Heart left ventricle (tissue), 16 donors: ENCODE measurements at regions not wholly inside any gene's neighbourhood (a gene's known extent, or its start where the extent isn't known, plus 50 kb on each side); places are given as distances from the start of the nearest gene placed in this dataset.

Experiments used
- ATAC-seq, 4 donors: fragments of 200-7000 bp; cut with Tn5 transposase; one replicate each; pipeline ENCODE4 v1.9.1; 2020 to 2022; ENCODE audit warnings: moderate library complexity in 4 of 4, mild to moderate bottlenecking in 3 of 4, moderate number of reproducible peaks in 1 of 4
- DNase-seq, 5 donors: peaks; one replicate each; pipeline ENCODE4 v3.0.0-alpha.2; 2020
- H3K27ac ChIP-seq, 12 donors: fragments of 200-600 bp; sonication (generic) in 4 of 12; one replicate each; pipeline versions ENCODE4 v1.5.0 to v1.8.0; 2016 to 2022; ENCODE audit warnings: mild to moderate bottlenecking in 2 of 12
- H3K27me3 ChIP-seq, 9 donors: fragments of 200-600 bp; sonication (generic) in 2 of 9; one replicate each; pipeline versions ENCODE4 v1.5.1 to v1.8.0; 2016 to 2022; ENCODE audit warnings: mild to moderate bottlenecking in 3 of 9
- H3K36me3 ChIP-seq, 9 donors: fragments of 200-600 bp; sonication (generic) in 2 of 9; one replicate each; pipeline versions ENCODE4 v1.5.0 to v1.8.0; 2018 to 2022; ENCODE audit warnings: mild to moderate bottlenecking in 2 of 9
- H3K4me1 ChIP-seq, 12 donors: fragments of 200-600 bp; sonication (generic) in 4 of 12; one replicate each; pipeline versions ENCODE4 v1.5.0 to v1.8.0; 2016 to 2022; ENCODE audit warnings: mild to moderate bottlenecking in 3 of 12
- H3K4me3 ChIP-seq, 12 donors: fragments of 200-600 bp; sonication (generic) in 4 of 12; one replicate each; pipeline versions ENCODE4 v1.5.0 to v1.8.0; 2017 to 2022; ENCODE audit warnings: mild to moderate bottlenecking in 9 of 12, moderate library complexity in 4 of 12
- H3K9me3 ChIP-seq, 12 donors: fragments of 200-600 bp; sonication (generic) in 4 of 12; one replicate each; pipeline versions ENCODE4 v1.5.0 to v1.8.0; 2016 to 2022; ENCODE audit warnings: mild to moderate bottlenecking in 1 of 12
- POLR2A ChIP-seq, 2 donors: fragments of 450-650 bp; IDR thresholded peaks; one replicate each; pipeline ENCODE4 v1.6.1; 2017; ENCODE audit warnings: antibody characterized with exemption in 2 of 2, mild to moderate bottlenecking in 2 of 2, moderate library complexity in 2 of 2
- WGBS, 4 donors: extraction: QIAGEN DNeasy Blood & Tissue Kit in 2 of 4; methylation state at CpG; one replicate each; pipeline versions ENCODE4 v1.1.5 to v1.1.7; 2013 to 2018; 5-methylcytosine and 5-hydroxymethylcytosine counted together
- intact Hi-C, 10 donors: fragments of 100-400 bp; cut with DNase I; formaldehyde crosslinking; loops; one replicate each; pipeline versions ENCODE4 v1.11.1 to v1.14.2; 2022
- TF ChIP-seq, protein P1 (sequence below), 12 donors: fragments of 200-600 bp; sonication (generic) in 4 of 12; IDR thresholded peaks; one replicate each; pipeline versions ENCODE4 v1.5.0 to v1.8.0; 2018 to 2022; ENCODE audit warnings: antibody characterized with exemption in 12 of 12, mild to moderate bottlenecking in 5 of 12
- donor health status: ischemic (EF 13 %, LVEDD 7.1; RV severe dilation, severe dysfunction).
- donor health status: healthy with polysubstance abuse.
- donor health status: DM: no; HTN: yes; CAD: no.
- donor health status: DM: no; HTN: no; CAD: no.
- donor health status: ischemic (EF 25% LVEDD 6.9; RV normal size, moderate dysfunction).
- donor health status: ischemic (EF 25% LVEDD 5.7; RV mildly dilated, moderate dysfunction).
- donor health status: healthy.
- donor health status: DM: yes; HTN: yes; CAD: no.
- donor health status: ischemic (EF 35%, LVEDD 5.7; RV mildly dilated, moderate dysfunction).
- donor health status: nonischemic (EF 11% LVEDD 7.7; RV severe dilation, severe dysfunction).
- donor health status: DM: yes; HTN: yes; CAD: no.
- donor health status: PGD.
- donor health status: ischemic (EF 29% LVEDD 5.4; RV normal size, mild dysfunction).
- donor health status: nonischemic (EF 23%, LVEDD 6.1; RV moderate dilation, normal function).

DNA sequence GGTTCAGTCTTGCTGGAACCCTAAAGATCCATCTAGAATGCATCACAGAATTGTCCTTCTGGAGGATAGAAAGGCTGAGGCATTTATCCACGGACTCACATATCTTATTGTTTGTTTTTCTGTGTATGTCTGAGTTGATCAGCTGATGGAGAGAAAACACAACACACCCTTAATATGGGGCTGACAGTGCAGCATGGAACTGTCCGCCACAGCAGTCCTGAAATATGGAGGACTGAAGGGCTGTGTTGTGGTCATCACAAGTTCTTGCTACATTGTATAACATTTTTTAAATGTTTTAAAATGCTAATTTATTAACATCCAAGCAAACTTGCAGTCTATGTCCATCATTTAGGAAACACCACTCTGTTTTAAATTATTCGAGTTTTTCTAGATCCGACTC is 448.9 kb upstream of the ERCC4 start:
- ATAC-seq (no peak), DNase-seq (no peak)
- no peaks in the 10 kb centered on the region for H3K4me1 ChIP-seq
- 65 to 77% (median 71%) methylated on average over 4 of the region's 4 CpGs for WGBS, 4 donors
- TF ChIP-seq POLR2A (IDR thresholded peaks at IDR 0.05), result no peak
- TF ChIP-seq, protein P1, sequence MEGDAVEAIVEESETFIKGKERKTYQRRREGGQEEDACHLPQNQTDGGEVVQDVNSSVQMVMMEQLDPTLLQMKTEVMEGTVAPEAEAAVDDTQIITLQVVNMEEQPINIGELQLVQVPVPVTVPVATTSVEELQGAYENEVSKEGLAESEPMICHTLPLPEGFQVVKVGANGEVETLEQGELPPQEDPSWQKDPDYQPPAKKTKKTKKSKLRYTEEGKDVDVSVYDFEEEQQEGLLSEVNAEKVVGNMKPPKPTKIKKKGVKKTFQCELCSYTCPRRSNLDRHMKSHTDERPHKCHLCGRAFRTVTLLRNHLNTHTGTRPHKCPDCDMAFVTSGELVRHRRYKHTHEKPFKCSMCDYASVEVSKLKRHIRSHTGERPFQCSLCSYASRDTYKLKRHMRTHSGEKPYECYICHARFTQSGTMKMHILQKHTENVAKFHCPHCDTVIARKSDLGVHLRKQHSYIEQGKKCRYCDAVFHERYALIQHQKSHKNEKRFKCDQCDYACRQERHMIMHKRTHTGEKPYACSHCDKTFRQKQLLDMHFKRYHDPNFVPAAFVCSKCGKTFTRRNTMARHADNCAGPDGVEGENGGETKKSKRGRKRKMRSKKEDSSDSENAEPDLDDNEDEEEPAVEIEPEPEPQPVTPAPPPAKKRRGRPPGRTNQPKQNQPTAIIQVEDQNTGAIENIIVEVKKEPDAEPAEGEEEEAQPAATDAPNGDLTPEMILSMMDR (IDR thresholded peaks at IDR 0.05), result no peak
- no peaks in the 10 kb centered on the region for H3K36me3 ChIP-seq
- H3K4me3 ChIP-seq, result no peak overlapping the region
- no peak overlapping the region for H3K27ac ChIP-seq
- peaks cover 0 to 6% (median 0%) of the 10 kb centered on the region in 12 donors for H3K9me3 ChIP-seq
- no peaks in the 10 kb centered on the region for H3K27me3 ChIP-seq
- intact Hi-C loops, result no loop called here

DNA sequence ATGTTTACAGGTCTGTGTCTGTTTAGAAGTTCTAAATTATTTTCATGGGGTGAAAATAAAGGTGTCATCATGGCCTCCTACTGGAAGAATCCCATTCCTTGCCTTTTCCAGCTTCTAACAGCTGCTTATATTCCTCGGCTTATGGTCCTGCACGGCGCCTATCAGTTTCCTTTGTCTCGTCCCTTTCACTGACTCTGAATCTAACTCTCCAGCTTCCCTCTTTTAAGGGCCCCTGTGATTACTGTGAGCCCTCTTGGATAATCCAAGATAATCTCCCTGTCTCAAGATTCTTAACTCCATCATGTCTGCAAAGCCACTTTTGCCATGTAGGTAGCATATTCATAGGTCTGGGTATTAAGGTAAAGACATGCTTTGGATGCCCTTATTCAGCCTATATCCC is 441.0 kb upstream of the ERCC4 start:
- ATAC-seq (no peak), DNase-seq (no peak)
- intact Hi-C loops, result no loop called here
- peaks cover 0 to 6% (median 0%) of the 10 kb centered on the region in 12 donors for H3K9me3 ChIP-seq
- H3K4me3 ChIP-seq, result no peak overlapping the region
- H3K4me1 ChIP-seq, result no peaks in the 10 kb centered on the region
- H3K27me3 ChIP-seq, result no peaks in the 10 kb centered on the region
- no peak overlapping the region for H3K27ac ChIP-seq
- H3K36me3 ChIP-seq, result no peaks in the 10 kb centered on the region
- no peak for TF ChIP-seq POLR2A (IDR thresholded peaks at IDR 0.05)
- TF ChIP-seq, protein P1 (IDR thresholded peaks at IDR 0.05), result no peak
- 56 to 76% (median 74%) methylated on average over 4 of the region's 4 CpGs for WGBS, 4 donors

DNA sequence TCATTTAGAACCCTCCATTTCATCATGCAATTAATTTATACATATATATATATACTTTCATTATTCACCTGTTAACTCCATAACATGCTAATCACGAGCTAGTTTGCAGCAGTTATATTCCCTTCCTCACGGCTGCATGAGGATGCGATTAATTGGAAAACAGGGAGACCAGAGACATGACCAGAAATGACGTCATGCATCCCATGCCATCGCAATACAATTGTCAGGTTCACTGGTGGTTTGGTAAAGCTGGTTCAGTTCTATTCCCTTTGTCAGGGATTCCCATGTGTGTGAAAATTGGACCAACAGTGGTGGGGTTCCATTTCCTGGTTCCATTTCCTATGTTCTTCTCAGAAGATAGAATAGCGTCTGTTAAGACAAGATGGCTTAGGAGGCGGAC is 440.4 kb upstream of the ERCC4 start:
- TF ChIP-seq, protein P1 (IDR thresholded peaks at IDR 0.05), result no peak
- TF ChIP-seq POLR2A (IDR thresholded peaks at IDR 0.05), result no peak
- WGBS, 4 donors, result 81 to 86% (median 85%) methylated on average over 7 of the region's 7 CpGs
- intact Hi-C loops, result no loop called here
- Histone ChIP-seq H3K4me1 (no peaks in the 10 kb centered on the region), H3K9me3 (peaks cover 0 to 6% (median 0%) of the 10 kb centered on the region in 12 donors), H3K4me3 (no peak overlapping the region), H3K27me3 (no peaks in the 10 kb centered on the region), H3K36me3 (no peaks in the 10 kb centered on the region), H3K27ac (no peak overlapping the region)
- ATAC-seq (no peak), DNase-seq (no peak)

DNA sequence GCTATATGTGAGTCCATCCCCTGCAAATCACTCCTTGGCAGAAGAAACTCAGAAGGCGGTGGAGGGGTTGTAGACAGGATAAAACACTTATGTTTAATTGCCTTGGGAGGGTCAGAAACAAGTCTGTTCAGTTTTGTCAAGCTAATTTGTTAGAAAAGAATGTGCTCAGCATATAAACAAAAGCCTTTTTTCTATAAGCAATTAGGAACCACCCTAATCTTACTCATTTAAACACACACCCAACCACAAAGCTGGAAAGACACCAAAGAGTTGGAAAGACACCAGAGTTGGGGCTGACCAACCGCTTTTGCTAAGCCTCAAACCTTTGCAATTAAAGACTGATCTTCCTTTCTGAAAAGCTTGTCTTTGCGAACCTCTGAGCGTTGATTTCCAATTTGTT is 439.2 kb upstream of the ERCC4 start:
- DNase-seq (no peak), ATAC-seq (no peak)
- Histone ChIP-seq H3K4me3 (no peak overlapping the region), H3K27me3 (no peaks in the 10 kb centered on the region), H3K27ac (no peak overlapping the region), H3K36me3 (no peaks in the 10 kb centered on the region), H3K4me1 (no peaks in the 10 kb centered on the region), H3K9me3 (peaks cover 0 to 9% (median 0%) of the 10 kb centered on the region in 12 donors)
- intact Hi-C loops, result no loop called here
- TF ChIP-seq, protein P1 (IDR thresholded peaks at IDR 0.05), result no peak
- no peak for TF ChIP-seq POLR2A (IDR thresholded peaks at IDR 0.05)
- 81 to 86% (median 81%) methylated on average over 4 of the region's 4 CpGs for WGBS, 4 donors
